ENCODE measurements at regions not wholly inside any gene's neighbourhood (a gene's known extent, or its start where the extent isn't known, plus 50 kb on each side); places are given as distances from the start of the nearest gene placed in this dataset.

DNA sequence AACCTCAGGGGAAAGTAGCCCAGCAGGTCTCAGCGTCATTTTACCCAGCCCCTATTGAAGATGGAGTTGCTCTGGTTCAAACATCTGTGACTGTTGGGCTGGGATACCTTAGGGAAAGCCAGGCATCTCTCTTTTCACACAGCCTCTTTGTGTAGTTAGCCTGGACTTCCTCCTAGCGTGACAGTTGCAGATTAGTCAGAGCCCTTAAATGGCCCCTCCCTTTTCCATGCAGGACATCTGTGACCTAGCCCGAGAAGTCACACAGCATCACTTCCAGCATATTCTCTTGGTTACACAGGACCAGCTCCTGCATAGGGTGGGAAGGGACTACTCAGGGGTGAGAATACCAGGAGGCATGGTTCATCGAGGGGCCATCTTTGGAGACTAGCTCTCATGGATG is 375.0 kb upstream of the RBFOX1 start (continued):
- no peak for TF ChIP-seq ATF4 (CRISPR knock-in tag; IDR thresholded peaks at IDR 0.05)
- TF ChIP-seq KDM1A (CRISPR knock-in tag; IDR thresholded peaks at IDR 0.05): no peak
- TF ChIP-seq ZNF776 (CRISPR knock-in tag; IDR thresholded peaks at IDR 0.05): no peak
- no peak for TF ChIP-seq KAT7 (CRISPR knock-in tag; IDR thresholded peaks at IDR 0.05; ENCODE audit: borderline replicate concordance)

GRCh38 chr16:6956511-6956910 is 376.1 kb upstream of the RBFOX1 start:
- intact Hi-C loops (cut with micrococcal nuclease; ENCODE audit: unreplicated experiment) (no loop called here), in situ Hi-C loops (cut with HindIII; ENCODE audit: extremely low pct_ligation_motif_present, low pct_unique_long_range_greater_than_20kb) (no loop called here)
- Histone ChIP-seq H3K9me3 (ENCODE audit: low read length) (no peaks in the 10 kb centered on the region), H3K27ac (ENCODE audit: extremely low read length, insufficient read depth, low read length) (no peak overlapping the region), H3K4me1 (ENCODE audit: insufficient read depth, low read length) (no peaks in the 10 kb centered on the region), H3K27me3 (ENCODE audit: control insufficient read depth in 1 of 2, insufficient read depth in 2 of 2, low read length in 2 of 2) (no peaks in the 10 kb centered on the region), H3K4me2 (ENCODE audit: low read depth, low read length) (no peak overlapping the region), H3K9ac (ENCODE audit: insufficient read depth, low read depth, low read length) (no peak overlapping the region), H3K79me2 (ENCODE audit: insufficient read depth, low read length) (no peaks in the 10 kb centered on the region), H3K4me3 (replicated peaks in 1 of 3; ENCODE audit: insufficient read depth in 1 of 3, low read depth in 2 of 3, low read length in 3 of 3) (no peak overlapping the region), H2AFZ (ENCODE audit: low read length) (no peak overlapping the region), H4K20me1 (ENCODE audit: insufficient read depth, low read length) (no peaks in the 10 kb centered on the region), H3K36me3 (replicated peaks in 1 of 2; ENCODE audit: control insufficient read depth in 1 of 2, insufficient read depth in 2 of 2, low read length in 2 of 2) (no peaks in the 10 kb centered on the region)
- ATAC-seq (no peak), FAIRE-seq (no peak), DNase-seq (ENCODE audit: low spot score) (no peak)
- ChIA-PET POLR2A (no interaction called here), CTCF (ENCODE audit: low intra/inter-chr PET ratio, low total read pairs) (no interaction called here)
- TF ChIP-seq CEBPB (IDR thresholded peaks at IDR 0.05; ENCODE audit: borderline replicate concordance, low read depth, low read length): peak; percentile 78; the same call in 1 of the 2 replicates
- no peak for TF ChIP-seq JARID2 (CRISPR knock-in tag; IDR thresholded peaks at IDR 0.05; ENCODE audit: insufficient replicate concordance)
- TF ChIP-seq ATF7 (IDR thresholded peaks at IDR 0.05): peak; percentile 54; the same call in 1 of the 2 replicates
- no peak for TF ChIP-seq ATF7 (CRISPR knock-in tag; IDR thresholded peaks at IDR 0.05)
- no peak for TF ChIP-seq PAX8 (CRISPR knock-in tag; IDR thresholded peaks at IDR 0.05; ENCODE audit: borderline replicate concordance)
- no peak for TF ChIP-seq NFE2L2 (IDR thresholded peaks at IDR 0.05; ENCODE audit: low read length)
- TF ChIP-seq SIX1 (CRISPR knock-in tag; IDR thresholded peaks at IDR 0.05; ENCODE audit: borderline replicate concordance): no peak
- no peak for TF ChIP-seq ZSCAN30 (CRISPR knock-in tag; IDR thresholded peaks at IDR 0.05)
- no peak for TF ChIP-seq MYC (CRISPR knock-in tag; IDR thresholded peaks at IDR 0.05; ENCODE audit: borderline replicate concordance)
- no TSS peak for BruUV-seq (replicated peaks)
- 38% methylated on average over 3 of the region's 3 CpGs for WGBS (ENCODE audit: low lambda C conversion rate)

All from HepG2 (cell line).